GM12865 (cell line): ENCODE measurements at regions not wholly inside any gene's neighbourhood (a gene's known extent, or its start where the extent isn't known, plus 50 kb on each side); places are given as distances from the start of the nearest gene placed in this dataset.

ENCODE experiments used
- DNase-seq: peaks from one replicate; pipeline ENCODE4 v3.0.0; 2010; ENCODE audit warnings: low read depth
- H3K4me3 ChIP-seq: 2 replicates; pipeline ENCODE4 v1.5.1; 2011; ENCODE audit warnings: mild to moderate bottlenecking, low read depth, low read length, control low read depth
- TF ChIP-seq, protein P1 (sequence below): IDR thresholded peaks from 2 replicates; pipeline ENCODE4 v1.5.1; 2011; ENCODE audit warnings: low read length, control low read depth, low read depth, inconsistent platforms; ENCODE audit not compliant: insufficient read depth; ENCODE audit errors: missing control alignments

DNA sequence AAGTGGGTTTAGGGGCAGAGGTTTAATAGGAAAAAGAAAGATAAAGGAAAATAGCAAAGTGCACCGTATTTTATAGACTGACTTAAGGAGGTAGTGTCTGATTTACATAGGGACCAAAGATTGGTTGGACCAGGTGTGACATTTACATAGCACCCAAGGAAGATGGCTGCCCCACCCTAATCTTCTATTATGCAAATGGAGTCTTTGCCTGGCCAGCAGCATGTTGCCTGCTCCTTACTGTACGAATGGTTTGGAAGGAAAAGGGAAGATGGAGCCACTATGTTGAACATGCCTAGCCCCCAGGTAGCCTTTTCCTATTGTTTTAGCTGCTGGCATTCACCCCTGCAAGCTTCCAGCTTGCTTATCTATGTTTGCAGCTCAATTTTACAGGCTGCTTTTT, 146.2 kb upstream of the PDE5A start:
- H3K4me3 ChIP-seq, result no peak overlapping the region
- TF ChIP-seq, protein P1, sequence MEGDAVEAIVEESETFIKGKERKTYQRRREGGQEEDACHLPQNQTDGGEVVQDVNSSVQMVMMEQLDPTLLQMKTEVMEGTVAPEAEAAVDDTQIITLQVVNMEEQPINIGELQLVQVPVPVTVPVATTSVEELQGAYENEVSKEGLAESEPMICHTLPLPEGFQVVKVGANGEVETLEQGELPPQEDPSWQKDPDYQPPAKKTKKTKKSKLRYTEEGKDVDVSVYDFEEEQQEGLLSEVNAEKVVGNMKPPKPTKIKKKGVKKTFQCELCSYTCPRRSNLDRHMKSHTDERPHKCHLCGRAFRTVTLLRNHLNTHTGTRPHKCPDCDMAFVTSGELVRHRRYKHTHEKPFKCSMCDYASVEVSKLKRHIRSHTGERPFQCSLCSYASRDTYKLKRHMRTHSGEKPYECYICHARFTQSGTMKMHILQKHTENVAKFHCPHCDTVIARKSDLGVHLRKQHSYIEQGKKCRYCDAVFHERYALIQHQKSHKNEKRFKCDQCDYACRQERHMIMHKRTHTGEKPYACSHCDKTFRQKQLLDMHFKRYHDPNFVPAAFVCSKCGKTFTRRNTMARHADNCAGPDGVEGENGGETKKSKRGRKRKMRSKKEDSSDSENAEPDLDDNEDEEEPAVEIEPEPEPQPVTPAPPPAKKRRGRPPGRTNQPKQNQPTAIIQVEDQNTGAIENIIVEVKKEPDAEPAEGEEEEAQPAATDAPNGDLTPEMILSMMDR, result no peak
- no peak for DNase-seq

DNA sequence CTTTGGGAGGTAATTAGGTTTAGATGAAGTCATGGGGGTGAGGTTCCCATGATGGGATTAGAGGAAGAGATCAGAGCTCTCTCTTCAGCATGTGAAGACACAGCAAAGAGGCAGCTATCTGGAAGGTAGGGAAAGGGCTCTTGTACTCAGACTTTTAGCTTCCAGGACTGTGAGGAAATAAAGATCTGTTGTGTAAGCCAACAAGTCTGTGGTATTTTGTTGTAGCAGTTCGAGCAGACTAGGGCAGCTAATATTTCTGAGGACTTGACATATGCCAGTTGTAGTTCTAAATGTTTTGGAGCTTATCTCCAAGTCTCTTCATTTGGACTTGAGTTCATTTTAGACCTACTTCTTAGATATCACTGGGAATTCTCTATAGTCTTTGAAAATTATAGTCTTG, 137.3 kb upstream of the PDE5A start:
- DNase-seq, result no peak
- TF ChIP-seq, protein P1, result no peak
- no peak overlapping the region for H3K4me3 ChIP-seq

DNA sequence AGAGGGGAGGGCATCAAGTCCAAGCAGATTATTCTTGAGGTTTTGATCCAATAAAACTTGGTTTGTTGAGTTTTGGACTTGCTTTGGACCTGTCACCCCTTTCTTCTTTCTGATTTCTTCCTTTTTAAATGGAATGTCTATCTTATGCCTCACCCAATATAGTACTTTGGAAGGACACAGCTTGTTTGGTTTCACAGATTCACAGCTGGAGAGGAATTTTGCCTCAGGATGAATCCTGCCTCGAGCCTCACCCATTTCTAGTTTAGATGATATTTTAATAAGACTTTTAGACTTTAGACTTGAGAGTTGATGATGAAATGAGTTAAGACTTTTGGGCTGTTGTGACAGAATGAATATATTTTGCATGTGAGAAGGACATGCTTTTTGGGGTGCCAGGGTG, 136.9 kb upstream of the PDE5A start:
- DNase-seq, result no peak
- TF ChIP-seq, protein P1, result no peak
- no peak overlapping the region for H3K4me3 ChIP-seq

DNA sequence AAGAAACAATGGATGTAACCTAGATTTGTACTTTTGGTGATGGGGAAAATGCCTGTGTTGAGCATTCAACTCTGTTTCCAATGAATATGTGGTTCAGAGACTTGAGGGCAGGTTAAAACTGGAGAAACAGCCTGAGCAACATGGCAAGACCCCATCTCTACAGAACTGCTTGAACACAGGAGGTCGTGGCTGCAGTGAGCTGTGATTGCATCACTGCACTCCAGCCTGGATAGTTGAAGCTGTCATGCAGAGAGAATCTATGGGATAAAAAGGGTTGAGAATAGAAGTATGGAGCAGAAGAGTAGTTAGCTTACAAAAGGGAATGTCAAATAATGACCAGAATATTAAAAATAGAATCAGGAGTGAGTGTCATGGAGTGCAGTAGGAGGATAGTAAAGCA, 134.8 kb upstream of the PDE5A start:
- H3K4me3 ChIP-seq, result no peak overlapping the region
- TF ChIP-seq, protein P1, result no peak
- DNase-seq, result no peak

DNA sequence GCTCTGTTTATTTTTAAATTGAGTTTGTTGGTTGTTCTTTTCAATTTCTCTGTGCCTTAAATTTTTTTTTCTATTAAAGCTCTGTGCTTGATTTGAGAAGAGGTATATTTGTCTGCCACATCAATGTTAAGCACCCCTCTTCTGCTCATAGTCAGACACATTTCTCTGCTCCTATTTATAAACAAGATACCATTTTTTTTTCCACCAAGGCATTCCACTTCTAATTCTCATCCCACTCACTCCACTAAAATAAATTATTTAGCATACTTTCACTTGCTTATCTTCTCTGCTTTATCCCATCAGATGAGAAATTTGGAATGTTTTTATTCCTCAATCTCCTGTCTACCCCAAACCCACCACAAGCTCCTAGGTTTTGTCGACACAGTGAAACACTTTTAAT, 127.0 kb upstream of the PDE5A start:
- DNase-seq, result no peak
- no peak overlapping the region for H3K4me3 ChIP-seq
- TF ChIP-seq, protein P1, result no peak

DNA sequence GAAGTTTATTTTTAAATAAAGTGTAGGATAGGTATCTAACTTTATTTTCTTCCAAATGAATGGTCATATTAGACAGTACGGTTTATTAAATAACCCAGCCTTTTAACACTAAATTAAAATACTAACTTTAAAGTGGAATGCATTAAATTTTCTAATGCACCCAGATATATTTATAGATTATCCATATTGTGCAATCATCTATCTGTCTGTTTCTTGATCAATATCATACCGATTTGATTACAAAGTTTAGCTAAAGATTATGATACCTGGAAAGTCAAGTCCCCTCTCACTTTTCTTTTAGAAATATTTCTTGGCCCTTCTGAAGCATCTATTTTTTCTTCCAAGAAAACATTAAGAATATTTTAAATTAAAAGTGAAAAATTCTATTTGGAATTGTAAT, 124.3 kb upstream of the PDE5A start:
- H3K4me3 ChIP-seq, result no peak overlapping the region
- TF ChIP-seq, protein P1, result no peak
- no peak for DNase-seq

DNA sequence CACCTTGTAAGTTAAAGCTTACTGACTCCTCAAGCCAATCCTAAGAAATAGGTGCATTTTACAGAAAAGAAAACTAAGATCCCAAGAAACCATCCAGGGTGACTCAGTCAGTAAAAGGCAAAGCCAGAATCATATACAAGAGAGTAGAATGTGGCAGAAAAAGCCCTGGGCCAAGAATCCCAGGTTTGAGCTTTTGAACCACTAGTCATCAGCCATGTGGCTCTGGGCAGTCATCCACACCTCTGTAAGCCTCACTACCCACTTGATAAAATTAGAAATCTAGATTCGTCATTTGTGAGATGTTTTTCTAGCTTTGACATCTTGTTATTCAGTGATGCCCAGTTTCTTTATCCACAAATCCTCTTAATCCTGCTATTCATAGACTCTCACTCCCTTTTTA, 122.2 kb upstream of the PDE5A start:
- no peak for DNase-seq
- TF ChIP-seq, protein P1, result no peak
- H3K4me3 ChIP-seq, result no peak overlapping the region
